H1 (cell line): ENCODE measurements at regions not wholly inside any gene's neighbourhood (a gene's known extent, or its start where the extent isn't known, plus 50 kb on each side); places are given as distances from the start of the nearest gene placed in this dataset.

Experiments used
- CTCF ChIA-PET: fragments of 300-600 bp; sonication (Branson Sonifier 250); formaldehyde crosslinking; loops from one replicate; lab custom pipeline; 2021; ENCODE audit not compliant: partially characterized antibody; lab: Charles Lee
- POLR2A ChIA-PET: fragments of 300-600 bp; sonication (Branson Sonifier 250); formaldehyde crosslinking; loops from one replicate; lab custom pipeline; 2021; ENCODE audit warnings: inconsistent platforms; ENCODE audit not compliant: partially characterized antibody; lab: Charles Lee
- DNase-seq, 2 experiments: peaks; one replicate each; pipeline versions ENCODE4 v3.0.0 to v3.0.0-alpha.2; 2010 to 2022; ENCODE audit warnings: low spot score in 2 of 2, low read depth in 1 of 2, mixed read lengths in 1 of 2
- FAIRE-seq: peaks from 2 replicates; lab custom pipeline; 2011; peaks lifted over from hg19 to GRCh38; lab: Jason Lieb, UNC
- H2AFZ ChIP-seq: 2 replicates; pipeline ENCODE4 v1.8.1; 2012; ENCODE audit warnings: low read length, inconsistent platforms
- H2AK5ac ChIP-seq: 2 replicates; pipeline ENCODE4 v1.6.1; 2013; ENCODE audit warnings: low read depth, low read length
- H2BK120ac ChIP-seq: replicated peaks from 2 replicates; pipeline ENCODE3; 2013; ENCODE audit warnings: low read depth, low read length, inconsistent platforms
- H2BK12ac ChIP-seq: 2 replicates; pipeline ENCODE4 v1.6.1; 2013; ENCODE audit warnings: low read depth, low read length
- H2BK15ac ChIP-seq: 2 replicates; pipeline ENCODE4 v1.6.1; 2013; ENCODE audit warnings: low read length
- H2BK20ac ChIP-seq: 2 replicates; pipeline ENCODE4 v1.6.1; 2013; ENCODE audit warnings: low read length
- H2BK5ac ChIP-seq: 2 replicates; pipeline ENCODE4 v1.6.1; 2013; ENCODE audit warnings: low read depth, low read length
- H3K14ac ChIP-seq: 2 replicates; pipeline ENCODE4 v1.6.1; 2013; ENCODE audit warnings: inconsistent platforms; ENCODE audit not compliant: insufficient read length
- H3K18ac ChIP-seq: 2 replicates; pipeline ENCODE4 v1.6.1; 2013; ENCODE audit warnings: low read length; ENCODE audit errors: extremely low read depth
- H3K23ac ChIP-seq: 2 replicates; pipeline ENCODE4 v1.6.1; 2013; ENCODE audit warnings: inconsistent platforms; ENCODE audit not compliant: insufficient read length
- H3K23me2 ChIP-seq: 2 replicates; pipeline ENCODE4 v1.6.1; 2013; ENCODE audit warnings: low read depth, low read length
- H3K27ac ChIP-seq: 2 replicates; pipeline ENCODE4 v1.6.1; 2011; ENCODE audit warnings: low read depth, low read length, inconsistent platforms
- H3K27me3 ChIP-seq, 4 experiments: replicated peaks in 1 of 4; 1 replicate in 1 of 4; 2 replicates in 3 of 4; pipeline versions ENCODE4 v1.6.1 to v1.8.1; 2011 to 2013; ENCODE audit warnings: low read length in 3 of 4, mild to moderate bottlenecking in 3 of 4, inconsistent platforms in 2 of 4, mixed read lengths in 2 of 4, moderate library complexity in 1 of 4; ENCODE audit not compliant: control insufficient read depth in 3 of 4, insufficient read depth in 3 of 4; ENCODE audit errors: extremely low read depth in 1 of 4
- H3K36me3 ChIP-seq, 4 experiments: 2 replicates each; pipeline versions ENCODE4 v1.6.1 to v1.8.1; 2011 to 2013; ENCODE audit warnings: mild to moderate bottlenecking in 4 of 4, low read length in 3 of 4, moderate library complexity in 2 of 4, control low read depth in 1 of 4, inconsistent platforms in 1 of 4; ENCODE audit not compliant: insufficient read depth in 4 of 4, control insufficient read depth in 2 of 4
- H3K4ac ChIP-seq: replicated peaks from 2 replicates; pipeline ENCODE3; 2013; ENCODE audit warnings: low read length, low read depth, mixed read lengths, inconsistent platforms; ENCODE audit not compliant: insufficient read length
- H3K4me1 ChIP-seq, 4 experiments: replicated peaks in 1 of 4; 1 replicate in 1 of 4; 2 replicates in 3 of 4; pipeline versions ENCODE4 v1.6.1 to v1.8.1; 2011 to 2013; ENCODE audit warnings: low read length in 3 of 4, inconsistent platforms in 2 of 4, mixed read lengths in 1 of 4; ENCODE audit not compliant: insufficient read depth in 4 of 4, control insufficient read depth in 3 of 4
- H3K4me2 ChIP-seq, 2 experiments: 2 replicates each; pipeline versions ENCODE4 v1.6.1 to v1.8.1; 2011 to 2013; ENCODE audit warnings: low read depth in 2 of 2, low read length in 2 of 2, control low read depth in 1 of 2, inconsistent platforms in 1 of 2, mild to moderate bottlenecking in 1 of 2; ENCODE audit not compliant: insufficient read depth in 1 of 2
- H3K4me3 ChIP-seq, 4 experiments: fragments of 200-600, 300-600 bp in 1 of 4; sonication (generic), shearing (Covaris generic), sonication (Bioruptor Twin) in 1 of 4; 2 replicates each; pipeline versions ENCODE4 v1.5.1 to v1.8.1; 2011 to 2016; ENCODE audit warnings: low read length in 4 of 4, low read depth in 3 of 4, control low read depth in 2 of 4, inconsistent platforms in 2 of 4, mild to moderate bottlenecking in 2 of 4, mixed read lengths in 1 of 4, moderate library complexity in 1 of 4; ENCODE audit not compliant: insufficient read depth in 2 of 4; ENCODE audit errors: extremely low read depth in 1 of 4
- H3K56ac ChIP-seq: replicated peaks from 2 replicates; pipeline ENCODE3; 2013; ENCODE audit warnings: low read depth, mild to moderate bottlenecking, mixed read lengths, low read length, inconsistent platforms; ENCODE audit not compliant: insufficient read length
- H3K79me1 ChIP-seq: 2 replicates; pipeline ENCODE4 v1.6.1; 2013; ENCODE audit warnings: low read depth, low read length, control low read depth
- H3K79me2 ChIP-seq, 2 experiments: 2 replicates each; pipeline versions ENCODE4 v1.6.1 to v1.8.1; 2012 to 2013; ENCODE audit warnings: low read length in 2 of 2, mild to moderate bottlenecking in 2 of 2, inconsistent platforms in 1 of 2; ENCODE audit not compliant: insufficient read depth in 2 of 2, control insufficient read depth in 1 of 2
- H3K9ac ChIP-seq, 4 experiments: replicated peaks in 1 of 4; 1 replicate in 1 of 4; 2 replicates in 3 of 4; pipeline versions ENCODE4 v1.6.1 to v1.8.1; 2011 to 2013; ENCODE audit warnings: low read depth in 3 of 4, low read length in 3 of 4, control low read depth in 2 of 4, mild to moderate bottlenecking in 2 of 4, moderate library complexity in 2 of 4, inconsistent platforms in 1 of 4; ENCODE audit errors: extremely low read depth in 1 of 4
- H3K9me3 ChIP-seq, 2 experiments: 2 replicates each; pipeline versions ENCODE4 v1.6.1 to v1.8.1; 2012 to 2013; ENCODE audit warnings: mild to moderate bottlenecking in 2 of 2, moderate library complexity in 2 of 2, control low read depth in 1 of 2, inconsistent platforms in 1 of 2, low read depth in 1 of 2, low read length in 1 of 2, mixed read lengths in 1 of 2; ENCODE audit not compliant: insufficient read depth in 2 of 2
- H4K20me1 ChIP-seq, 2 experiments: replicated peaks in 1 of 2; 2 replicates each; pipeline versions ENCODE3 to v1.8.1; 2011 to 2013; ENCODE audit warnings: inconsistent platforms in 2 of 2, low read length in 2 of 2, mild to moderate bottlenecking in 1 of 2; ENCODE audit not compliant: insufficient read depth in 2 of 2, control insufficient read depth in 1 of 2
- H4K5ac ChIP-seq: 2 replicates; pipeline ENCODE4 v1.6.1; 2013; ENCODE audit warnings: low read length, low read depth, mixed read lengths, inconsistent platforms; ENCODE audit not compliant: insufficient read length
- H4K8ac ChIP-seq: 2 replicates; pipeline ENCODE4 v1.8.0; 2013; ENCODE audit warnings: mild to moderate bottlenecking, moderate library complexity, low read length, inconsistent platforms; ENCODE audit not compliant: insufficient read depth; ENCODE audit errors: extremely low read depth
- H4K91ac ChIP-seq: replicated peaks from 2 replicates; pipeline ENCODE3; 2013; ENCODE audit warnings: low read length, mixed read lengths, inconsistent platforms; ENCODE audit not compliant: insufficient read length
- HDAC2 ChIP-seq, 2 experiments: fragments of 300-600 bp in 1 of 2; sonication (generic) in 1 of 2; IDR thresholded peaks; 2 replicates each; pipeline ENCODE4 v1.6.1; 2011 to 2012; ENCODE audit warnings: low read depth in 2 of 2, low read length in 2 of 2, mild to moderate bottlenecking in 2 of 2, moderate library complexity in 2 of 2, borderline replicate concordance in 1 of 2, inconsistent platforms in 1 of 2
- NRF1 ChIP-seq: IDR thresholded peaks from 2 replicates; pipeline ENCODE4 v1.6.1; 2011; ENCODE audit warnings: mild to moderate bottlenecking, low read depth, low read length, improper control_type of control experiment
- POU5F1 ChIP-seq: IDR thresholded peaks from 2 replicates; pipeline ENCODE4 v1.6.1; 2011; ENCODE audit warnings: low read depth, mild to moderate bottlenecking, low read length, moderate library complexity
- RAD21 ChIP-seq, 2 experiments: IDR thresholded peaks in 1 of 2; conservative IDR thresholded peaks in 1 of 2; 2 replicates each; pipeline ENCODE4 v1.6.1; 2011; ENCODE audit warnings: low read depth in 2 of 2, low read length in 2 of 2, improper control_type of control experiment in 1 of 2, inconsistent platforms in 1 of 2, mild to moderate bottlenecking in 1 of 2, moderate library complexity in 1 of 2
- RBBP5 ChIP-seq: IDR thresholded peaks from 2 replicates; pipeline ENCODE4 v1.7.1; 2012; ENCODE audit warnings: low read depth, mild to moderate bottlenecking, inconsistent platforms, low read length, moderate library complexity, borderline replicate concordance
- RFX5 ChIP-seq: IDR thresholded peaks from 2 replicates; pipeline ENCODE4 v1.6.1; 2011; ENCODE audit warnings: low read depth, low read length, improper control_type of control experiment, borderline replicate concordance
- SIX5 ChIP-seq: IDR thresholded peaks from 2 replicates; pipeline ENCODE4 v1.6.1; 2011; ENCODE audit warnings: mild to moderate bottlenecking, low read depth, low read length
- SP1 ChIP-seq: IDR thresholded peaks from 2 replicates; pipeline ENCODE4 v1.6.1; 2011; ENCODE audit warnings: low read depth, low read length
- TAF7 ChIP-seq: optimal IDR thresholded peaks from 2 replicates; pipeline ENCODE3; 2011; ENCODE audit warnings: low read depth, mild to moderate bottlenecking, inconsistent platforms, low read length, moderate library complexity, borderline replicate concordance
- WGBS, 2 experiments: shearing (Covaris generic) in 1 of 2; methylation state at CpG; one replicate each; pipeline versions ENCODE4 v1.1.6 to v1.1.7; 2013 to 2015; ENCODE audit warnings: low lambda C conversion rate in 2 of 2, mixed read lengths in 2 of 2, inconsistent platforms in 1 of 2, low coverage in 1 of 2, missing lambda C conversion rate in 1 of 2; ENCODE audit not compliant: insufficient replicate concordance in 2 of 2, insufficient coverage in 1 of 2, insufficient read length in 1 of 2; ENCODE audit errors: extremely low coverage in 1 of 2, missing lambda C conversion rate in 1 of 2; 5-methylcytosine and 5-hydroxymethylcytosine counted together
- TF ChIP-seq, protein P1 (sequence below): IDR thresholded peaks from 2 replicates; pipeline ENCODE4 v1.6.1; 2011; ENCODE audit warnings: low read length, improper control_type of control experiment
- TF ChIP-seq, protein P2 (sequence below): IDR thresholded peaks from 2 replicates; pipeline ENCODE4 v1.6.1; 2012; ENCODE audit warnings: inconsistent platforms

DNA sequence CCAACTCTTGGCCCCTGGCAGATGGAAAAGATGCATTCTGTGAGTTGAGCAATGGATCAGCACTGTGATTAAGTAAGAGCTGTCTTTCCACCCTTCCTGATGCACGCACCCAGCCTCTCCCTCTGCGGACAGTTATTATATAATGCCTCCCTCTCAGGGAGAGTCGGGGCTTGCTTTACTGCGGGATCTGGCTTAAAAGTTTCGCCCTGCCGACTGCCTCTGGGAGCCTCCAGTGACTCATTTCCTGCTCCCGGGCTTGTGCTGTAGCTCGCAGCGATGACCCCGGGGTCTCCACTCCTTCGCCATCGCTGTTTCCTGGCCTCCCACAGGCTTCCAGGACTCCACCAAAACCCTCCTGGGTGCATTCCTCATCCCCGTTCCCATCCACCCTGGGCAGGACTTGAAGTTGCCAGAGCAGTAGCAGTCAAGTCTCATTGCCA lies 107.4 kb upstream of the SLC7A1 start:
- CTCF ChIA-PET = interaction anchor here (0.6 to 11.1 kb wide), 3 partner anchors 20 to 261 kb away, joined by 3 to 210 read pairs (median 3); no protein-coding TSS in a partner anchor
- TF ChIP-seq SIX5 (no peak), POU5F1 (no peak), RAD21 (IDR thresholded peaks at IDR 0.05 in 1 of 2, conservative IDR thresholded peaks at IDR 0.05 in 1 of 2; ENCODE audit: low read depth in 2 of 2, low read length in 2 of 2) (no peak), SP1 (no peak), RFX5 (no peak), TAF7 (no peak), RBBP5 (no peak), NRF1 (no peak), HDAC2 (IDR thresholded peaks at IDR 0.05; ENCODE audit: borderline replicate concordance in 1 of 2, low read depth in 2 of 2, low read length in 2 of 2) (no peak)
- TF ChIP-seq, protein P1, sequence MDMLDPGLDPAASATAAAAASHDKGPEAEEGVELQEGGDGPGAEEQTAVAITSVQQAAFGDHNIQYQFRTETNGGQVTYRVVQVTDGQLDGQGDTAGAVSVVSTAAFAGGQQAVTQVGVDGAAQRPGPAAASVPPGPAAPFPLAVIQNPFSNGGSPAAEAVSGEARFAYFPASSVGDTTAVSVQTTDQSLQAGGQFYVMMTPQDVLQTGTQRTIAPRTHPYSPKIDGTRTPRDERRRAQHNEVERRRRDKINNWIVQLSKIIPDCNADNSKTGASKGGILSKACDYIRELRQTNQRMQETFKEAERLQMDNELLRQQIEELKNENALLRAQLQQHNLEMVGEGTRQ = no peak
- TF ChIP-seq, protein P2, sequence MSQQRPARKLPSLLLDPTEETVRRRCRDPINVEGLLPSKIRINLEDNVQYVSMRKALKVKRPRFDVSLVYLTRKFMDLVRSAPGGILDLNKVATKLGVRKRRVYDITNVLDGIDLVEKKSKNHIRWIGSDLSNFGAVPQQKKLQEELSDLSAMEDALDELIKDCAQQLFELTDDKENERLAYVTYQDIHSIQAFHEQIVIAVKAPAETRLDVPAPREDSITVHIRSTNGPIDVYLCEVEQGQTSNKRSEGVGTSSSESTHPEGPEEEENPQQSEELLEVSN = no peak

More for the DNA sequence above, 107.4 kb upstream of the SLC7A1 start:
- H3K27me3 ChIP-seq = no peaks in the 10 kb centered on the region
- H2BK20ac ChIP-seq = peak overlapping the region; percentile 75; the same call in 1 of the 2 replicates
- H3K79me1 ChIP-seq = no peaks in the 10 kb centered on the region
- H2BK15ac ChIP-seq = no peak overlapping the region
- no peaks in the 10 kb centered on the region for H3K23me2 ChIP-seq
- no peaks in the 10 kb centered on the region for H3K79me2 ChIP-seq
- no peak overlapping the region for H4K5ac ChIP-seq
- no peak overlapping the region for H3K56ac ChIP-seq
- H4K8ac ChIP-seq = peak overlapping the region; percentile 17
- no peak overlapping the region for H3K4me3 ChIP-seq
- POLR2A ChIA-PET = no interaction called here
- H2BK120ac ChIP-seq = no peak overlapping the region
- no peak overlapping the region for H3K9ac ChIP-seq
- no peak overlapping the region for H3K14ac ChIP-seq
- H2BK12ac ChIP-seq = peak overlapping the region; percentile 86
- 64% methylated on average over 13 of the region's 13 CpGs; no CpG with 5 or more reads in 1 of the 2 experiments for WGBS, 2 experiments
- H2AK5ac ChIP-seq = no peak overlapping the region
- no peaks in the 10 kb centered on the region for H3K36me3 ChIP-seq
- FAIRE-seq = no peak
- H3K4ac ChIP-seq = no peak overlapping the region
- H3K4me2 ChIP-seq = peak overlapping the region; percentile 16 to 34; a peak in 2 of 4 replicates
- H2BK5ac ChIP-seq = peak overlapping the region; percentile 60; the same call in 1 of the 2 replicates
- H3K27ac ChIP-seq = no peak overlapping the region
- no peaks in the 10 kb centered on the region for H4K20me1 ChIP-seq
- no peak overlapping the region for H3K18ac ChIP-seq
- peaks cover 0 to 6% (median 4%) of the 10 kb centered on the region in 4 experiments; a peak in 6 of 7 replicates for H3K4me1 ChIP-seq
- no peak overlapping the region for H3K23ac ChIP-seq
- peak overlapping the region; percentile 91 for H2AFZ ChIP-seq
- H3K9me3 ChIP-seq = peaks cover 0 to 3% of the 10 kb centered on the region in 2 experiments; a peak in 1 of 4 replicates
- DNase-seq = peak in 1 of 2 experiments; percentile 27
- H4K91ac ChIP-seq = peak overlapping the region; percentile 67
